Vagina (tissue), 2 donors: ENCODE measurements at regions not wholly inside any gene's neighbourhood (a gene's known extent, or its start where the extent isn't known, plus 50 kb on each side); places are given as distances from the start of the nearest gene placed in this dataset.

ENCODE experiments used
- CTCF ChIP-seq, 3 experiments: fragments of 450-650 bp in 2 of 3; fragments of 200-600 bp in 1 of 3; sonication (generic) in 1 of 3; IDR thresholded peaks; one replicate each; pipeline ENCODE4 v1.5.1; 2017 to 2019; ENCODE audit warnings: antibody characterized with exemption in 3 of 3, mild to moderate bottlenecking in 2 of 3, moderate library complexity in 2 of 3
- POLR2A ChIP-seq, 2 donors: fragments of 450-650 bp; IDR thresholded peaks; one replicate each; pipeline ENCODE4 v1.6.1; 2017; ENCODE audit warnings: antibody characterized with exemption in 2 of 2, mild to moderate bottlenecking in 2 of 2, moderate library complexity in 2 of 2

GRCh38 chr10:113232928-113233511 is 283.0 kb downstream of the TCF7L2 start:
- TF ChIP-seq CTCF (IDR thresholded peaks at IDR 0.05) (no peak), POLR2A (IDR thresholded peaks at IDR 0.05) (no peak)
